ENCODE measurements at regions not wholly inside any gene's neighbourhood (a gene's known extent, or its start where the extent isn't known, plus 50 kb on each side); places are given as distances from the start of the nearest gene placed in this dataset.
"Not testable (repeated sequence)": the region's sequence is repeated elsewhere in the genome, so short reads cannot be mapped to it uniquely, and the experiment has no call there.

GRCh38 chr4:84220990-84221389, 278.1 kb downstream of the NKX6-1 start:
- no peak for DNase-seq (ENCODE audit: low spot score)
- no peak overlapping the region for H3K27ac Mint-ChIP-seq
- no peaks in the 10 kb centered on the region for H3K9me3 Mint-ChIP-seq
- H3K4me1 Mint-ChIP-seq (ENCODE audit: low read depth): no peaks in the 10 kb centered on the region
- no peaks in the 10 kb centered on the region for H3K36me3 Mint-ChIP-seq (ENCODE audit: low read depth)
- no peaks in the 10 kb centered on the region for H3K27me3 Mint-ChIP-seq (ENCODE audit: insufficient read depth)
- H3K4me3 Mint-ChIP-seq: no peak overlapping the region
- intact Hi-C loops (cut with micrococcal nuclease): loop anchor here (5.0 kb wide), 1 partner anchor 646 kb away; no protein-coding TSS in a partner anchor

GRCh38 chr4:84219656-84220055, 279.4 kb downstream of the NKX6-1 start:
- Mint-ChIP-seq H3K4me3 (no peak overlapping the region), H3K4me1 (ENCODE audit: low read depth) (no peaks in the 10 kb centered on the region), H3K27ac (no peak overlapping the region), H3K36me3 (ENCODE audit: low read depth) (no peaks in the 10 kb centered on the region), H3K9me3 (no peaks in the 10 kb centered on the region), H3K27me3 (ENCODE audit: insufficient read depth) (no peaks in the 10 kb centered on the region)
- intact Hi-C loops (cut with micrococcal nuclease): loop anchor here (5.0 kb wide), 1 partner anchor 648 kb away; no protein-coding TSS in a partner anchor
- DNase-seq (ENCODE audit: low spot score): no peak

GRCh38 chr4:84218031-84218430, 281.1 kb downstream of the NKX6-1 start:
- DNase-seq (ENCODE audit: low spot score): no peak
- no peak overlapping the region for H3K4me3 Mint-ChIP-seq
- H3K27me3 Mint-ChIP-seq (ENCODE audit: insufficient read depth): no peaks in the 10 kb centered on the region
- H3K36me3 Mint-ChIP-seq (ENCODE audit: low read depth): no peaks in the 10 kb centered on the region
- H3K4me1 Mint-ChIP-seq (ENCODE audit: low read depth): no peaks in the 10 kb centered on the region
- H3K27ac Mint-ChIP-seq: no peak overlapping the region
- no peaks in the 10 kb centered on the region for H3K9me3 Mint-ChIP-seq
- intact Hi-C loops (cut with micrococcal nuclease): no loop called here

- no peak overlapping the region for H3K27ac Mint-ChIP-seq
- H3K4me3 Mint-ChIP-seq: no peak overlapping the region
- no peaks in the 10 kb centered on the region for H3K27me3 Mint-ChIP-seq (ENCODE audit: insufficient read depth)
- no peaks in the 10 kb centered on the region for H3K4me1 Mint-ChIP-seq (ENCODE audit: low read depth)
- DNase-seq (ENCODE audit: low spot score): no peak
- H3K36me3 Mint-ChIP-seq (ENCODE audit: low read depth): no peaks in the 10 kb centered on the region
- H3K9me3 Mint-ChIP-seq: no peaks in the 10 kb centered on the region
- intact Hi-C loops (cut with micrococcal nuclease): no loop called here
Observed at GRCh38 chr4:84215217-84215616, 283.9 kb downstream of the NKX6-1 start.

GRCh38 chr4:84206226-84206625, 292.9 kb downstream of the NKX6-1 start:
- DNase-seq (ENCODE audit: low spot score); H3K4me1 Mint-ChIP-seq (ENCODE audit: low read depth); intact Hi-C loops (cut with micrococcal nuclease); H3K36me3 Mint-ChIP-seq (ENCODE audit: low read depth); H3K4me3 Mint-ChIP-seq; H3K27ac Mint-ChIP-seq; H3K27me3 Mint-ChIP-seq (ENCODE audit: insufficient read depth); H3K9me3 Mint-ChIP-seq: not testable (repeated sequence)

GRCh38 chr4:84189144-84189543, 309.9 kb downstream of the NKX6-1 start:
- H3K27me3 Mint-ChIP-seq (ENCODE audit: insufficient read depth): no peaks in the 10 kb centered on the region
- H3K4me1 Mint-ChIP-seq (ENCODE audit: low read depth): no peaks in the 10 kb centered on the region
- no peak overlapping the region for H3K4me3 Mint-ChIP-seq
- no peak overlapping the region for H3K27ac Mint-ChIP-seq
- no peaks in the 10 kb centered on the region for H3K36me3 Mint-ChIP-seq (ENCODE audit: low read depth)
- H3K9me3 Mint-ChIP-seq: no peaks in the 10 kb centered on the region
- no peak for DNase-seq (ENCODE audit: low spot score)
- intact Hi-C loops (cut with micrococcal nuclease): no loop called here

- Mint-ChIP-seq H3K27me3 (ENCODE audit: insufficient read depth) (no peaks in the 10 kb centered on the region), H3K27ac (no peak overlapping the region), H3K9me3 (no peaks in the 10 kb centered on the region), H3K4me1 (ENCODE audit: low read depth) (no peaks in the 10 kb centered on the region), H3K4me3 (no peak overlapping the region), H3K36me3 (ENCODE audit: low read depth) (no peaks in the 10 kb centered on the region)
- intact Hi-C loops (cut with micrococcal nuclease): no loop called here
- DNase-seq (ENCODE audit: low spot score): no peak
Observed at GRCh38 chr4:84179409-84179808, 319.7 kb downstream of the NKX6-1 start.

- Mint-ChIP-seq H3K4me3 (no peak overlapping the region), H3K27ac (no peak overlapping the region), H3K9me3 (no peaks in the 10 kb centered on the region), H3K36me3 (ENCODE audit: low read depth) (no peaks in the 10 kb centered on the region), H3K27me3 (ENCODE audit: insufficient read depth) (no peaks in the 10 kb centered on the region), H3K4me1 (ENCODE audit: low read depth) (no peaks in the 10 kb centered on the region)
- intact Hi-C loops (cut with micrococcal nuclease): no loop called here
- no peak for DNase-seq (ENCODE audit: low spot score)
Observed at GRCh38 chr4:84177831-84178542, 321.1 kb downstream of the NKX6-1 start.

GRCh38 chr4:84176016-84176415, 323.1 kb downstream of the NKX6-1 start:
- no peaks in the 10 kb centered on the region for H3K4me1 Mint-ChIP-seq (ENCODE audit: low read depth)
- no peak for DNase-seq (ENCODE audit: low spot score)
- no peaks in the 10 kb centered on the region for H3K9me3 Mint-ChIP-seq
- intact Hi-C loops (cut with micrococcal nuclease): no loop called here
- no peaks in the 10 kb centered on the region for H3K36me3 Mint-ChIP-seq (ENCODE audit: low read depth)
- H3K27me3 Mint-ChIP-seq (ENCODE audit: insufficient read depth): no peaks in the 10 kb centered on the region
- H3K27ac Mint-ChIP-seq: no peak overlapping the region
- no peak overlapping the region for H3K4me3 Mint-ChIP-seq

GRCh38 chr4:84171871-84172270, 327.2 kb downstream of the NKX6-1 start:
- no peaks in the 10 kb centered on the region for H3K4me1 Mint-ChIP-seq (ENCODE audit: low read depth)
- DNase-seq (ENCODE audit: low spot score): no peak
- H3K9me3 Mint-ChIP-seq: no peaks in the 10 kb centered on the region
- no peak overlapping the region for H3K27ac Mint-ChIP-seq
- H3K27me3 Mint-ChIP-seq (ENCODE audit: insufficient read depth): no peaks in the 10 kb centered on the region
- H3K36me3 Mint-ChIP-seq (ENCODE audit: low read depth): no peaks in the 10 kb centered on the region
- intact Hi-C loops (cut with micrococcal nuclease): no loop called here
- no peak overlapping the region for H3K4me3 Mint-ChIP-seq

- Mint-ChIP-seq H3K4me1 (ENCODE audit: low read depth) (no peaks in the 10 kb centered on the region), H3K4me3 (no peak overlapping the region), H3K9me3 (no peaks in the 10 kb centered on the region), H3K27me3 (ENCODE audit: insufficient read depth) (no peaks in the 10 kb centered on the region), H3K27ac (no peak overlapping the region), H3K36me3 (ENCODE audit: low read depth) (no peaks in the 10 kb centered on the region)
- intact Hi-C loops (cut with micrococcal nuclease): no loop called here
- DNase-seq (ENCODE audit: low spot score): no peak
Observed at GRCh38 chr4:84167564-84167963, 331.5 kb downstream of the NKX6-1 start.

GRCh38 chr4:84167093-84167492, 332.0 kb downstream of the NKX6-1 start:
- H3K36me3 Mint-ChIP-seq (ENCODE audit: low read depth): no peaks in the 10 kb centered on the region
- intact Hi-C loops (cut with micrococcal nuclease): no loop called here
- no peak overlapping the region for H3K27ac Mint-ChIP-seq
- H3K9me3 Mint-ChIP-seq: no peaks in the 10 kb centered on the region
- H3K4me1 Mint-ChIP-seq (ENCODE audit: low read depth): no peaks in the 10 kb centered on the region
- H3K27me3 Mint-ChIP-seq (ENCODE audit: insufficient read depth): no peaks in the 10 kb centered on the region
- DNase-seq (ENCODE audit: low spot score): no peak
- no peak overlapping the region for H3K4me3 Mint-ChIP-seq

- Mint-ChIP-seq H3K27me3 (ENCODE audit: insufficient read depth) (peaks cover 2% of the 10 kb centered on the region), H3K4me1 (ENCODE audit: low read depth) (no peaks in the 10 kb centered on the region), H3K27ac (no peak overlapping the region), H3K4me3 (no peak overlapping the region), H3K36me3 (ENCODE audit: low read depth) (no peaks in the 10 kb centered on the region), H3K9me3 (no peaks in the 10 kb centered on the region)
- no peak for DNase-seq (ENCODE audit: low spot score)
- intact Hi-C loops (cut with micrococcal nuclease): no loop called here
Observed at GRCh38 chr4:84166486-84166885, 332.6 kb downstream of the NKX6-1 start.

- no peaks in the 10 kb centered on the region for H3K9me3 Mint-ChIP-seq
- intact Hi-C loops (cut with micrococcal nuclease): no loop called here
- H3K4me3 Mint-ChIP-seq: no peak overlapping the region
- peaks cover 2% of the 10 kb centered on the region for H3K27me3 Mint-ChIP-seq (ENCODE audit: insufficient read depth)
- H3K4me1 Mint-ChIP-seq (ENCODE audit: low read depth): no peaks in the 10 kb centered on the region
- H3K27ac Mint-ChIP-seq: no peak overlapping the region
- no peaks in the 10 kb centered on the region for H3K36me3 Mint-ChIP-seq (ENCODE audit: low read depth)
- no peak for DNase-seq (ENCODE audit: low spot score)
Observed at GRCh38 chr4:84164201-84164600, 334.9 kb downstream of the NKX6-1 start.

Measured in activated T-helper 1 cell treated with anti-CD3 and anti-CD28 coated beads, Interleukin-12 subunit alpha, Interleukin-12 subunit beta, Interleukin-2, Interleukin-4 antibody, amounts not matched to agents 30 ng/mL and 10 ng/mL and 1 ng/mL, durations not matched to agents 14 hours and 24 hours and 36 hours (primary cell).